Neural progenitor cell (in vitro differentiated cells): ENCODE measurements at regions not wholly inside any gene's neighbourhood (a gene's known extent, or its start where the extent isn't known, plus 50 kb on each side); places are given as distances from the start of the nearest gene placed in this dataset.

ENCODE experiments used
- DNase-seq: peaks from one replicate; pipeline ENCODE4 v3.0.0-alpha.2; 2016; ENCODE audit warnings: low spot score
- H2AFZ ChIP-seq: fragments of 200-600 bp; sonication (generic); replicated peaks from 2 replicates; pipeline ENCODE4 v1.6.1; 2016; ENCODE audit warnings: antibody characterized with exemption
- H3F3A ChIP-seq: fragments of 200-600 bp; sonication (generic); 2 replicates; pipeline ENCODE4 v1.6.1; 2016; ENCODE audit warnings: antibody characterized with exemption, low read depth
- H3K27ac ChIP-seq: fragments of 200-600 bp; sonication (generic); 2 replicates; pipeline ENCODE4 v1.5.1; 2016; ENCODE audit warnings: mild to moderate bottlenecking
- H3K27me3 ChIP-seq: fragments of 200-600 bp; sonication (generic); 2 replicates; pipeline ENCODE4 v1.6.1; 2016; ENCODE audit warnings: mild to moderate bottlenecking, moderate library complexity
- H3K36me3 ChIP-seq: fragments of 200-600 bp; sonication (generic); 2 replicates; pipeline ENCODE4 v1.5.1; 2016
- H3K4me1 ChIP-seq: fragments of 200-600 bp; sonication (generic); 2 replicates; pipeline ENCODE4 v1.6.1; 2016; ENCODE audit warnings: mixed run types
- H3K4me2 ChIP-seq: fragments of 200-600 bp; sonication (generic); 2 replicates; pipeline ENCODE4 v1.6.1; 2016
- H3K4me3 ChIP-seq: fragments of 200-600 bp; sonication (generic); 2 replicates; pipeline ENCODE4 v1.5.1; 2016
- H3K79me2 ChIP-seq: fragments of 200-600 bp; sonication (generic); 2 replicates; pipeline ENCODE4 v1.6.1; 2016; ENCODE audit warnings: low read depth
- H3K9ac ChIP-seq: fragments of 200-600 bp; sonication (generic); 2 replicates; pipeline ENCODE4 v1.6.1; 2016
- H3K9me3 ChIP-seq: fragments of 200-600 bp; sonication (generic); 2 replicates; pipeline ENCODE4 v1.5.1; 2016; ENCODE audit warnings: low read depth
- H4K20me1 ChIP-seq: fragments of 200-600 bp; sonication (generic); 2 replicates; pipeline ENCODE4 v1.6.1; 2016; ENCODE audit warnings: low read depth
- H3K27ac Mint-ChIP-seq: 3 replicates; pipeline ENCODE4 v1.8.0; 2021; ENCODE audit warnings: mixed read lengths
- H3K27me3 Mint-ChIP-seq: 2 replicates; pipeline ENCODE4 v1.8.0; 2022; ENCODE audit warnings: low read depth, mild to moderate bottlenecking, inconsistent platforms, moderate library complexity, mixed read lengths; ENCODE audit not compliant: insufficient read depth
- H3K36me3 Mint-ChIP-seq: 3 replicates; pipeline ENCODE4 v1.8.0; 2021; ENCODE audit warnings: mixed read lengths
- H3K4me1 Mint-ChIP-seq: 3 replicates; pipeline ENCODE4 v1.8.0; 2021; ENCODE audit warnings: mixed read lengths
- H3K4me3 Mint-ChIP-seq: 3 replicates; pipeline ENCODE4 v1.8.0; 2021; ENCODE audit warnings: mild to moderate bottlenecking, moderate library complexity, mixed read lengths
- H3K9me3 Mint-ChIP-seq: 3 replicates; pipeline ENCODE4 v1.8.0; 2020; ENCODE audit warnings: mixed read lengths
- CTCF ChIP-seq: fragments of 200-600 bp; sonication (generic); IDR thresholded peaks from 2 replicates; pipeline ENCODE4 v1.5.1; 2017; ENCODE audit warnings: antibody characterized with exemption, mild to moderate bottlenecking
- EZH2 ChIP-seq: fragments of 200-600 bp; sonication (generic); IDR thresholded peaks from 2 replicates; pipeline ENCODE4 v1.6.1; 2017; ENCODE audit warnings: antibody characterized with exemption, mild to moderate bottlenecking, moderate library complexity
- EZH2phosphoT487 ChIP-seq: fragments of 200-600 bp; sonication (generic); IDR thresholded peaks from 2 replicates; pipeline ENCODE4 v1.6.1; 2017; ENCODE audit warnings: antibody characterized with exemption

- Mint-ChIP-seq H3K9me3 (no peaks in the 10 kb centered on the region), H3K36me3 (no peaks in the 10 kb centered on the region), H3K4me1 (peaks cover 2% of the 10 kb centered on the region), H3K4me3 (no peak overlapping the region), H3K27ac (no peak overlapping the region), H3K27me3 (no peaks in the 10 kb centered on the region)
- no peak overlapping the region for H3K27ac ChIP-seq
- H3K36me3 ChIP-seq, result no peaks in the 10 kb centered on the region
- H3F3A ChIP-seq, result no peaks in the 10 kb centered on the region
- no peaks in the 10 kb centered on the region for H4K20me1 ChIP-seq
- H3K79me2 ChIP-seq, result no peaks in the 10 kb centered on the region
- peaks cover 6% of the 10 kb centered on the region for H3K4me1 ChIP-seq
- no peak overlapping the region for H3K9ac ChIP-seq
- H3K27me3 ChIP-seq, result no peaks in the 10 kb centered on the region
- no peak overlapping the region for H2AFZ ChIP-seq
- no peak for DNase-seq
- no peaks in the 10 kb centered on the region for H3K9me3 ChIP-seq
- TF ChIP-seq EZH2phosphoT487, result no peak
- no peak overlapping the region for H3K4me3 ChIP-seq
- no peak overlapping the region for H3K4me2 ChIP-seq
These were observed 574.4 kb upstream of the SOX9 start for GRCh38 chr17:71546419-71546818.

- no peak overlapping the region for H3K4me3 Mint-ChIP-seq
- no peak for DNase-seq
These were observed 572.9 kb upstream of the SOX9 start for GRCh38 chr17:71547904-71548303.

GRCh38 chr17:71548540-71549190 is 572.2 kb upstream of the SOX9 start:
- H3K4me3 ChIP-seq, result no peak overlapping the region
- no peak for TF ChIP-seq EZH2
- TF ChIP-seq CTCF, result no peak

More at GRCh38 chr17:71547904-71548303, 572.9 kb upstream of the SOX9 start:
- Histone ChIP-seq H3K79me2 (no peaks in the 10 kb centered on the region), H3K36me3 (no peaks in the 10 kb centered on the region), H3K9me3 (no peaks in the 10 kb centered on the region), H3K4me3 (no peak overlapping the region), H3K9ac (no peak overlapping the region), H4K20me1 (no peaks in the 10 kb centered on the region), H3K27me3 (no peaks in the 10 kb centered on the region), H3K4me1 (peaks cover under 1% of the 10 kb centered on the region), H3K27ac (no peak overlapping the region), H3F3A (no peaks in the 10 kb centered on the region), H2AFZ (no peak overlapping the region), H3K4me2 (no peak overlapping the region)
- H3K9me3 Mint-ChIP-seq, result peaks cover 2% of the 10 kb centered on the region
- H3K4me1 Mint-ChIP-seq, result peaks cover 2% of the 10 kb centered on the region
- no peaks in the 10 kb centered on the region for H3K36me3 Mint-ChIP-seq
- TF ChIP-seq EZH2phosphoT487, result no peak
- no peak overlapping the region for H3K27ac Mint-ChIP-seq
- no peaks in the 10 kb centered on the region for H3K27me3 Mint-ChIP-seq

GRCh38 chr17:71550675-71551074 is 570.1 kb upstream of the SOX9 start:
- H3K4me3 Mint-ChIP-seq, result no peak overlapping the region
- TF ChIP-seq EZH2 (no peak), CTCF (no peak), EZH2phosphoT487 (no peak)
- Histone ChIP-seq H3F3A (no peaks in the 10 kb centered on the region), H4K20me1 (no peaks in the 10 kb centered on the region), H3K9ac (no peak overlapping the region), H2AFZ (no peak overlapping the region), H3K4me2 (no peak overlapping the region), H3K79me2 (no peaks in the 10 kb centered on the region), H3K9me3 (no peaks in the 10 kb centered on the region), H3K4me3 (no peak overlapping the region), H3K27me3 (no peaks in the 10 kb centered on the region), H3K36me3 (no peaks in the 10 kb centered on the region), H3K4me1 (no peaks in the 10 kb centered on the region), H3K27ac (no peak overlapping the region)
- peaks cover 2% of the 10 kb centered on the region for H3K9me3 Mint-ChIP-seq
- no peak for DNase-seq
- H3K27me3 Mint-ChIP-seq, result no peaks in the 10 kb centered on the region
- no peaks in the 10 kb centered on the region for H3K36me3 Mint-ChIP-seq
- H3K4me1 Mint-ChIP-seq, result peaks cover 2% of the 10 kb centered on the region
- no peak overlapping the region for H3K27ac Mint-ChIP-seq

More at GRCh38 chr17:71548540-71549190, 572.2 kb upstream of the SOX9 start:
- Histone ChIP-seq H3K9me3 (no peaks in the 10 kb centered on the region), H2AFZ (no peak overlapping the region), H3K79me2 (no peaks in the 10 kb centered on the region), H3K27me3 (no peaks in the 10 kb centered on the region), H3K4me1 (no peaks in the 10 kb centered on the region), H3K36me3 (no peaks in the 10 kb centered on the region), H4K20me1 (no peaks in the 10 kb centered on the region), H3F3A (no peaks in the 10 kb centered on the region), H3K4me2 (no peak overlapping the region), H3K27ac (no peak overlapping the region), H3K9ac (no peak overlapping the region)
- no peaks in the 10 kb centered on the region for H3K36me3 Mint-ChIP-seq
- H3K27ac Mint-ChIP-seq, result no peak overlapping the region
- H3K4me1 Mint-ChIP-seq, result peaks cover 2% of the 10 kb centered on the region
- peaks cover 2% of the 10 kb centered on the region for H3K9me3 Mint-ChIP-seq
- H3K4me3 Mint-ChIP-seq, result no peak overlapping the region
- no peak for DNase-seq
- no peaks in the 10 kb centered on the region for H3K27me3 Mint-ChIP-seq
